ENCODE measurements at regions not wholly inside any gene's neighbourhood (a gene's known extent, or its start where the extent isn't known, plus 50 kb on each side); places are given as distances from the start of the nearest gene placed in this dataset.
A peak's percentile ranks its signal among the peaks of the same experiment; 100 is the strongest.

DNA sequence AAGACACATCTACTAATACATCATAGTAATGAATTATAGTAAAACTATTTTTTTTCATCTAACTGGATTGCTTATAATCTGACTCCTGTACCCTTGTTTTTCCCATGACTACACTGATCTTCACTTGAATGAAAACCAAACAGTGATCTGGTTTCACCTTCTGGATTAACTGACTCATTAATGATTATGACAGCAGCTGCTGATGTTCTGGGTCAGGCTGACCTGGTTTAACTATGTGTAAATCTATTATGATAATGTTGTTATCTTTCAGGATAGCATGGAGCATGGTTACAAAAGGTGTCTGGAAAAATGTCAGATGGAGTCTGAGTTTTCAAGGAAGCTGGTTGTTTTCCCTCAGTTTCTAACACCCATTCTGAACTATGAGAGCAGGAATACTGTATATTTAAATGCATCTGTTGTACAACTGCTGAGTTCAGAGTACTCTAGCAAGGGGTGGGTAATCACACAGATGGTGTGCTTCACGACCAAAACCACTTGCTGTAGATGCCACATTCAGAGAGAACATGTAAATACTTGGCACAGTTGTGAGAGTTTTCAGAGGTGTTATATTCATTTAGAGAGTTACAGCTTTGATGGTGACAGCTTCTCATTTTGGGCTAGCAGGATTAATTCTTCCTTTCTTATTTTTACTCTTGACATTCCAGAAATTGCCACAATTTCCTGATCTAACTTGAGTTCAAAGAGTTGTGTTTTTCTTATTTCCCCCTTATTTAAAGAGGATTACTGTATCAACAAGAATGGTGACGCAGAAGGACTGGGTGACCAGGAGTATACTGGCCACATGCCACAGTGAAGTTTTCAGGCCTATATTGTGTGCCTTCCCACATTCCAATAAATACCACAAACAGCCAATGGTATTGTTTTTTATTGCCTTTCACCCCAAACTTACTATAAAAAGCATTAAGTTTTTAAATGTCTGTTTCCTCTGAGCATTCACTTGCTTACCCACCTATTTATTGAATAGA is 249.7 kb upstream of the TET2 start:
- DNase-seq (ENCODE audit: low spot score), result no peak

GRCh38 chr4:104899863-104900262 is 246.8 kb upstream of the TET2 start:
- DNase-seq (ENCODE audit: low spot score), result no peak

DNA sequence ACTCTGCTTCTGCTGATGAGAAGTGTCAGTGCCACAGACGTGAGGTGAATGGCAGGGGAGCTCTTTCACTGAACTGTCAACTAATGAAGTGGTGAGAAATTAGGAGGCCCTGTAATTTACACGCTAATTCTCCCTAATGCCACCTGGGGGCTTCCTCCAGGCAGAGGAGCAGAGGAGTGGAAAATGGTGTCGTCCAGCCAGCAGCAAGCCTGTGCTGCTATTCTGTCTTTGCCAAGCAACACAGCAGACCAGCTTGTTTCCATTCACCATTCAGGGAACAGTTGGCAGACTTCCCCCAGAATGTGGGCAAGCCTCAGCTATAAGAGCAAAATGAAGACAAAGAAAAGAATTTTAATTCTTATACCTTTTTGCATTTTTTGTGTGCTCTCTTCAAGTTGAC is 245.2 kb upstream of the TET2 start:
- no peak for DNase-seq (ENCODE audit: low spot score)

GRCh38 chr4:104901961-104902605 is 244.6 kb upstream of the TET2 start:
- DNase-seq (ENCODE audit: low spot score), result no peak

DNA sequence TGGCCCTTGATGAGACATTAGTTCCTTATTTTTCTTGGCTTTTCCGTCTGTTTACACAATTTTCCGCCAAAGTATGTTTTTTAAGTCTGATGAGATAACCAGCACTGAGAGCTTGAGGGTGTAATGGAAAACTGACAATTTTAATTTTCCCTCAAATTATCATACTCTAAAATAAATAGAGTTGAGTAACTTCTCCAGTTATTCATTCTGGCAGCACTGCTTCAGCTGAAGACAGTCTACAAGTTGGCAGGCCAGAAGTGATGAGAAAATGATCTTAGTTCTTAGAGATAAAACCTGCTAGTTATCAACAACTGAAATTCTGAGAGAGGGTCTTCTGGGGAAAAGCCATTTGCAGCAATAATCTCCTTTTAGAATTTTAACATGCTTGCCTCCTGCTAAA is 241.6 kb upstream of the TET2 start:
- no peak for DNase-seq (ENCODE audit: low spot score)

GRCh38 chr4:104905546-104905945 is 241.1 kb upstream of the TET2 start:
- DNase-seq (ENCODE audit: low spot score), result no peak

GRCh38 chr4:104906276-104906675 is 240.4 kb upstream of the TET2 start:
- no peak for DNase-seq (ENCODE audit: low spot score)

- DNase-seq (ENCODE audit: low spot score), result no peak
These were observed 239.5 kb upstream of the TET2 start for GRCh38 chr4:104907074-104907649.

DNA sequence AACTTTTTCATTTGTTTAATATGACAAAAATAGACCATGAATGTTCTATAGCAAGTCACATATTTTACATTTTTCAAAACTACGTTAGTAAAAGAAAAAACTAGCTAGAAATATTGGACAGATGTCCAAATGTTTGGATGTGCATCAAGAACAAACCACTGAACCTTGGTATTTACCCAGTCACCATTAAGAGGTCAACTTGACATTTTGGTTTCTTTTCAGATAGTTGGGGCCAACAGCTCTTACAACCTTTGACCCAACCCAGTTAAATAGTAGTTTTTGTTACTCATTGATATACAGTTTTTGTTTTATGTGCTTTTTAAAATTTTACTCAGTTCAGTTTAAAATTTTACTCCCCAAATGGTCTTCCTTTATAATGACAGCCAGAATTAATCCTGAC is 238.7 kb upstream of the TET2 start:
- no peak for DNase-seq (ENCODE audit: low spot score)

- DNase-seq (ENCODE audit: low spot score), result no peak
These were observed 237.3 kb upstream of the TET2 start for GRCh38 chr4:104909376-104909775.

DNA sequence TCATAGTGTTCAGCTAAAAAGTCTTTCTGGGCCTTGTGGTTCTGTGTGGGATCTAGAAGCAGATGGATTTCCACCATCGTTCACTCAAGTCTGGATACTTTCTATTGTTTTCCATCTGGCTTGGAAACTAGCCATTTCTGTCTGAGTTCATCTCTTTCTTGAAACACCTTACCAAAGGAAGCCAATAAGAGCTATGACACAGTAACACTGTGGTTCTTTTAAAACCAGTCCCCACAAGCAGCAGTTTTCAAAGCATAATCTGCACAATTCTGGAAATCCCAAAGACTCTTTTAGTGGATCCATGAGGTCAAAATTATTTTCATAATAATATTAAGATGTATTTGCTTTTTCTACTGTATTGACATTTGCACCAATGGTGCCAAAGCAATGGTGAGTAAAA is 234.2 kb upstream of the TET2 start:
- no peak for DNase-seq (ENCODE audit: low spot score)

GRCh38 chr4:104915373-104915772 is 231.3 kb upstream of the TET2 start:
- no peak for DNase-seq (ENCODE audit: low spot score)

GRCh38 chr4:104915864-104916263 is 230.8 kb upstream of the TET2 start:
- DNase-seq (ENCODE audit: low spot score), result no peak

- DNase-seq (ENCODE audit: low spot score), result no peak
These were observed 227.3 kb upstream of the TET2 start for GRCh38 chr4:104919406-104919805.

- DNase-seq (ENCODE audit: low spot score), result no peak
These were observed 216.4 kb upstream of the TET2 start for GRCh38 chr4:104930298-104930697.

- DNase-seq (ENCODE audit: low spot score), result peak; percentile 62
These were observed 215.6 kb upstream of the TET2 start for GRCh38 chr4:104930745-104931736.

DNA sequence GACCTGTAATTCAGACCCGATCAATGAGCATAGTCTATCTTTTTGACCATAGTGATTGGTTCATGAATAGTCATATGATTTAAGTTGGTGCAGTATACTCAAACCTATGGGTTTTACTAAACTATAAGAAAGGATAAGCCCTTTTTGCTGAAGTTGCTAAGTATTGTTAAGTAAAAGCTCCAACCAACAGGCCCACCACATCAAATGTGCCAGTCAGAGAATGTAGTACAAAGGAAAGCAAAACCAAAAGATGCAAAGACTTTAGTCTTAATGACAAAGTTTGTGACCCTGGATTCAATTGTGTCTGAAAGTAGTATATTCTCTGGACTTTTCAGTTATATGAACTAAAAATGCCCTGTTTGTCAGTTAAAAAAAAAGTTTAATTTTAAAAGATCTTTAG is 208.1 kb upstream of the TET2 start:
- no peak for DNase-seq (ENCODE audit: low spot score)

DNA sequence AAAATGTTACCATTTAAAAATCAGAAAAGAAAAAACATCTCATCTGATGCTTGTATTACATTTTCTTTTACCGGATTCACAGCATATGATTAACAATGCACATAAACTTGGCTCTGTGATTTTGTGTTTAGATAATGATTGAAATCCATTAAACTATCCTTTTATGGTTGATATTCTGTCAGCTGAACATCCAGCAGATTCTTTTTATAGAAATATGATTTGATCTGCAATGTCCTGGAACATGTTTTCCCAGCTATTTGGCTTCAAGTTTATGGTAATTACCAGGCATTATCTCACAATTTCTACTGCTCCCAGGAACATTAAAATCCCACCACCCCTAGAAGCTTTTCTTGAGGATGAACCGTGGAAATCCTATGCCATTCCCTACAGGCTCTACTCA is 205.7 kb upstream of the TET2 start:
- no peak for DNase-seq (ENCODE audit: low spot score)

DNA sequence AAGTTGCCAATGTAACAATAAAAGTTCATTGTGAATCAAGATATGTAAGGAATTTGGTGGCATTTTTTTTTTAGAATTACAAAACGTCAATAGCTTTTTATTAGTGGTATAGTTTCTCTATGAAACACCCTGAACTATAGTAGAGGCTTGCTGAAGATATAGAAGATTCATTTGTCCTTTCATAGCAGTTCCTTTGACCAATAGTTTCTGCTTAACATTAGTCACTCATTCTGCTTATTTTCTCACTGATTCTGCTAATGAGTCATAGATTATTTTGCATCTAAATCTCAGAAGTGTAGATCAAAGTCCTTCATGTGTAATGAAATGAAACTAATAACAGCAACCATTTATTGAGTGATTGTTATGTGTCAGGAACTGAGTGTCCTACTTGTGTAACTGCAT is 205.0 kb upstream of the TET2 start:
- no peak for DNase-seq (ENCODE audit: low spot score)

GRCh38 chr4:104942990-104943743 is 203.5 kb upstream of the TET2 start:
- peak; percentile 43 for DNase-seq (ENCODE audit: low spot score)

DNA sequence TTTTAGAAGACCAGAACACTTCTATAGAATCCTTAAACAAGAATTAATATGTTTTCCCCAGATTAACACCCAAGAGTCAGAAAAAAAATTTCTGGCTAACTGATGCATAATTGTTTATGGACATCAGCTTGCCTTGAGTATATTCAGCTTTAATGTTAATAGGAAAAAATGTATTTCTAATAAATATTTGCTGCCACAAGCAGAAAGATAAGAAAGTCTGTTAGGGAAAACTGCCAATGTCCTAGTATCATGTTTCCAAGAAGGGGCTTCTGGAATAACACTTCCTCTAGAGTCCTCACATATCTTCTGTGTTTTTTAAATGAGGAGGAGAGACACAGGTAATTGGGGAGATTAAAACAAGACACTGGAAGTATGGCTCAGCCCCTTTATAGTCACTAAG is 202.1 kb upstream of the TET2 start:
- no peak for DNase-seq (ENCODE audit: low spot score)
